ENCODE measurements at regions not wholly inside any gene's neighbourhood (a gene's known extent, or its start where the extent isn't known, plus 50 kb on each side); places are given as distances from the start of the nearest gene placed in this dataset.

DNA sequence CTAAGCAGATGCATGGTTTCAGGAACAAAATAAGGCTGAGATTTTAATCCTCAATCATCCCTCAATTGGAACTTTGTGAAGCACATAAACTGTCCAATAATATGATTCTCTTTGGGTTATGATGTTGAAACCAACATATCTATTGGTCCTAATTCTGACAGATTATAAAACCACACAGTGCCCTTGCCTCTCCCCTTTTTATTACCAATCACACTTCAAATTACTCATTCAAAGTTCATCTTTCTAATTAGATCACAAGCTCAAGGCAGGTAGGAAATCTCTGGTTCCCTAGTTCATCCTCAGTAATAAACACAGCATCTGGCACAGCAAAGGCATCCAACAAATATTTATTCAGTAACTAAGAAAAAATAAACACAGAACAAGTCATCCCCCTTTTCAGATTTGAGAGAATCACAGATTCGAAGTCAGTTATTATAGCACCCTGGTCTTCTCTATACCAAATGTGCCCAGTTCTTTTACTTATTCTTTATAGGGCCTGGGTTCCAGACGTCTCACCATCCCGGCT lies 611.6 kb downstream of the INSC start:
- TF ChIP-seq, protein P1, sequence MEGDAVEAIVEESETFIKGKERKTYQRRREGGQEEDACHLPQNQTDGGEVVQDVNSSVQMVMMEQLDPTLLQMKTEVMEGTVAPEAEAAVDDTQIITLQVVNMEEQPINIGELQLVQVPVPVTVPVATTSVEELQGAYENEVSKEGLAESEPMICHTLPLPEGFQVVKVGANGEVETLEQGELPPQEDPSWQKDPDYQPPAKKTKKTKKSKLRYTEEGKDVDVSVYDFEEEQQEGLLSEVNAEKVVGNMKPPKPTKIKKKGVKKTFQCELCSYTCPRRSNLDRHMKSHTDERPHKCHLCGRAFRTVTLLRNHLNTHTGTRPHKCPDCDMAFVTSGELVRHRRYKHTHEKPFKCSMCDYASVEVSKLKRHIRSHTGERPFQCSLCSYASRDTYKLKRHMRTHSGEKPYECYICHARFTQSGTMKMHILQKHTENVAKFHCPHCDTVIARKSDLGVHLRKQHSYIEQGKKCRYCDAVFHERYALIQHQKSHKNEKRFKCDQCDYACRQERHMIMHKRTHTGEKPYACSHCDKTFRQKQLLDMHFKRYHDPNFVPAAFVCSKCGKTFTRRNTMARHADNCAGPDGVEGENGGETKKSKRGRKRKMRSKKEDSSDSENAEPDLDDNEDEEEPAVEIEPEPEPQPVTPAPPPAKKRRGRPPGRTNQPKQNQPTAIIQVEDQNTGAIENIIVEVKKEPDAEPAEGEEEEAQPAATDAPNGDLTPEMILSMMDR (IDR thresholded peaks at IDR 0.05 in 8 of 11, conservative IDR thresholded peaks at IDR 0.05 in 3 of 11) = no peak
- TF ChIP-seq POLR2AphosphoS5 (IDR thresholded peaks at IDR 0.05) (no peak), POLR2A (IDR thresholded peaks at IDR 0.05) (no peak)
